ENCODE measurements at regions not wholly inside any gene's neighbourhood (a gene's known extent, or its start where the extent isn't known, plus 50 kb on each side); places are given as distances from the start of the nearest gene placed in this dataset.

DNA sequence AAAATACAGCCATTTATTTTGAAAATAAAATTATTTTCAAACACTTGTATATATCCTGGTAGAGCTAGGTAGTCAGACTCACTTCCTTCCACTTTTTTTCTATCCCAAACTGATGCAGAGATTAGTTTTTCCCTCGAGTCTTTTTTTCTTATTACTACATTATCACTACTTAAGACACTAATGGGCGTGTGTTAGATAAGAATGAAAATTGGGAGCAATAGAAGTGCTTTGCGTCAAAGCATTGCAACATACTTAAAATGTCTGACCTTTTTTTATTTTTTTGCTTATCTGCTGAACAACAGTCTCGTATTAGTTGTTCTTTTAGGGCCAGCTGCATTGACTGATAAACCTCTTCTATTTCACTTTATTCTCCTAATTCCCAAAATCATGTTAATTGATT lies 1278.7 kb downstream of the CDH12 start:
- TF ChIP-seq POLR2A (IDR thresholded peaks at IDR 0.05; ENCODE audit: low read length) (no peak), GATA1 (IDR thresholded peaks at IDR 0.05; ENCODE audit: low read depth, low read length) (no peak)
